Fibroblast of skin of back (primary cell): ENCODE measurements at regions not wholly inside any gene's neighbourhood (a gene's known extent, or its start where the extent isn't known, plus 50 kb on each side); places are given as distances from the start of the nearest gene placed in this dataset.
"Not testable (repeated sequence)": the region's sequence is repeated elsewhere in the genome, so short reads cannot be mapped to it uniquely, and the experiment has no call there.

Experiments used
- DNase-seq: peaks from one replicate; pipeline ENCODE4 v3.0.0-alpha.2; 2013

GRCh38 chr17:22266231-22266630, 573.9 kb downstream of the KCNJ18 start:
- DNase-seq, result no peak

- no peak for DNase-seq
These were observed 574.7 kb downstream of the KCNJ18 start for GRCh38 chr17:22267019-22267418.

GRCh38 chr17:22268214-22268911, 576.0 kb downstream of the KCNJ18 start:
- no peak for DNase-seq

- no peak for DNase-seq
These were observed 576.5 kb downstream of the KCNJ18 start for GRCh38 chr17:22268912-22269220.

- no peak for DNase-seq
These were observed 578.1 kb downstream of the KCNJ18 start for GRCh38 chr17:22270381-22270780.

GRCh38 chr17:22270809-22271208, 578.5 kb downstream of the KCNJ18 start:
- not testable (repeated sequence) for DNase-seq

GRCh38 chr17:22272363-22273146, 580.2 kb downstream of the KCNJ18 start:
- no peak for DNase-seq

GRCh38 chr17:22273308-22273707, 581.0 kb downstream of the KCNJ18 start:
- no peak for DNase-seq

- no peak for DNase-seq
These were observed 585.3 kb downstream of the KCNJ18 start for GRCh38 chr17:22277595-22277994.

- no peak for DNase-seq
These were observed 586.3 kb downstream of the KCNJ18 start for GRCh38 chr17:22278302-22279275.

- no peak for DNase-seq
These were observed 594.2 kb downstream of the KCNJ18 start for GRCh38 chr17:22286337-22287041.

GRCh38 chr17:22298484-22298951, 606.2 kb downstream of the KCNJ18 start:
- DNase-seq, result not testable (repeated sequence)

GRCh38 chr17:22300177-22300576, 607.9 kb downstream of the KCNJ18 start:
- no peak for DNase-seq

GRCh38 chr17:22300731-22301352, 608.5 kb downstream of the KCNJ18 start:
- no peak for DNase-seq

- no peak for DNase-seq
These were observed 609.0 kb downstream of the KCNJ18 start for GRCh38 chr17:22301353-22301745.

- DNase-seq, result no peak
These were observed 610.8 kb downstream of the KCNJ18 start for GRCh38 chr17:22303096-22303495.

GRCh38 chr17:22303865-22304264, 611.5 kb downstream of the KCNJ18 start:
- DNase-seq, result no peak

- DNase-seq, result no peak
These were observed 612.5 kb downstream of the KCNJ18 start for GRCh38 chr17:22304667-22305303.

GRCh38 chr17:22305356-22306071, 613.2 kb downstream of the KCNJ18 start:
- no peak for DNase-seq

- DNase-seq, result not testable (repeated sequence)
These were observed 618.0 kb downstream of the KCNJ18 start for GRCh38 chr17:22310292-22310691.
